ENCODE measurements at regions not wholly inside any gene's neighbourhood (a gene's known extent, or its start where the extent isn't known, plus 50 kb on each side); places are given as distances from the start of the nearest gene placed in this dataset.

- no peak for DNase-seq (ENCODE audit: low read depth in 1 of 2, low spot score in 1 of 2)
- Histone ChIP-seq H3K27me3 (ENCODE audit: insufficient read depth, poor library complexity, severe bottlenecking) (no peaks in the 10 kb centered on the region), H3K4me3 (replicated peaks; ENCODE audit: insufficient read depth, low read length) (no peak overlapping the region), H3K27ac (replicated peaks) (no peak overlapping the region)
- TF ChIP-seq CTCF (IDR thresholded peaks at IDR 0.05; ENCODE audit: insufficient read depth, low read length), result no peak
- TF ChIP-seq REST (IDR thresholded peaks at IDR 0.05; ENCODE audit: insufficient replicate concordance, low read depth), result no peak
- no peak for TF ChIP-seq GABPA (IDR thresholded peaks at IDR 0.05; ENCODE audit: low read depth)
- no peak for TF ChIP-seq SPI1 (IDR thresholded peaks at IDR 0.05; ENCODE audit: borderline replicate concordance, low read depth)
- no peak for TF ChIP-seq POLR2AphosphoS5 (IDR thresholded peaks at IDR 0.05; ENCODE audit: low read depth)
These were observed 350.7 kb upstream of the DCN start for GRCh38 chr12:91533366-91533765.

GRCh38 chr12:91529829-91530228 is 347.2 kb upstream of the DCN start:
- DNase-seq (ENCODE audit: low read depth in 1 of 2, low spot score in 1 of 2), result no peak
- H3K27ac ChIP-seq (replicated peaks), result no peak overlapping the region
- TF ChIP-seq POLR2AphosphoS5 (IDR thresholded peaks at IDR 0.05; ENCODE audit: low read depth) (no peak), REST (IDR thresholded peaks at IDR 0.05; ENCODE audit: insufficient replicate concordance, low read depth) (no peak), SPI1 (IDR thresholded peaks at IDR 0.05; ENCODE audit: borderline replicate concordance, low read depth) (no peak), CTCF (IDR thresholded peaks at IDR 0.05; ENCODE audit: insufficient read depth, low read length) (no peak), GABPA (IDR thresholded peaks at IDR 0.05; ENCODE audit: low read depth) (no peak)

GRCh38 chr12:91523831-91524230 is 341.2 kb upstream of the DCN start:
- H3K4me3 ChIP-seq (replicated peaks; ENCODE audit: insufficient read depth, low read length), result no peak overlapping the region
- H3K27me3 ChIP-seq (ENCODE audit: insufficient read depth, poor library complexity, severe bottlenecking), result no peaks in the 10 kb centered on the region
- no peak overlapping the region for H3K27ac ChIP-seq (replicated peaks)
- no peak for TF ChIP-seq GABPA (IDR thresholded peaks at IDR 0.05; ENCODE audit: low read depth)
- no peak for TF ChIP-seq REST (IDR thresholded peaks at IDR 0.05; ENCODE audit: insufficient replicate concordance, low read depth)
- no peak for TF ChIP-seq POLR2AphosphoS5 (IDR thresholded peaks at IDR 0.05; ENCODE audit: low read depth)
- no peak for TF ChIP-seq CTCF (IDR thresholded peaks at IDR 0.05; ENCODE audit: insufficient read depth, low read length)
- no peak for TF ChIP-seq SPI1 (IDR thresholded peaks at IDR 0.05; ENCODE audit: borderline replicate concordance, low read depth)
- no peak for DNase-seq (ENCODE audit: low read depth in 1 of 2, low spot score in 1 of 2)

More at GRCh38 chr12:91529829-91530228, 347.2 kb upstream of the DCN start:
- Histone ChIP-seq H3K27me3 (ENCODE audit: insufficient read depth, poor library complexity, severe bottlenecking) (no peaks in the 10 kb centered on the region), H3K4me3 (replicated peaks; ENCODE audit: insufficient read depth, low read length) (no peak overlapping the region)
